GM18867 (cell line): ENCODE measurements at regions not wholly inside any gene's neighbourhood (a gene's known extent, or its start where the extent isn't known, plus 50 kb on each side); places are given as distances from the start of the nearest gene placed in this dataset.

Source experiments
- ATAC-seq: cut with Tn5 transposase; IDR thresholded peaks from one replicate; pipeline ENCODE4 v1.9.1; 2021; ENCODE audit warnings: mild to moderate bottlenecking, moderate library complexity; ENCODE audit not compliant: unreplicated experiment

GRCh38 chr17:73782641-73783381 lies 138.6 kb upstream of the SDK2 start:
- ATAC-seq: no peak

- no peak for ATAC-seq
Observed at GRCh38 chr17:73783382-73783766, 139.1 kb upstream of the SDK2 start.

DNA sequence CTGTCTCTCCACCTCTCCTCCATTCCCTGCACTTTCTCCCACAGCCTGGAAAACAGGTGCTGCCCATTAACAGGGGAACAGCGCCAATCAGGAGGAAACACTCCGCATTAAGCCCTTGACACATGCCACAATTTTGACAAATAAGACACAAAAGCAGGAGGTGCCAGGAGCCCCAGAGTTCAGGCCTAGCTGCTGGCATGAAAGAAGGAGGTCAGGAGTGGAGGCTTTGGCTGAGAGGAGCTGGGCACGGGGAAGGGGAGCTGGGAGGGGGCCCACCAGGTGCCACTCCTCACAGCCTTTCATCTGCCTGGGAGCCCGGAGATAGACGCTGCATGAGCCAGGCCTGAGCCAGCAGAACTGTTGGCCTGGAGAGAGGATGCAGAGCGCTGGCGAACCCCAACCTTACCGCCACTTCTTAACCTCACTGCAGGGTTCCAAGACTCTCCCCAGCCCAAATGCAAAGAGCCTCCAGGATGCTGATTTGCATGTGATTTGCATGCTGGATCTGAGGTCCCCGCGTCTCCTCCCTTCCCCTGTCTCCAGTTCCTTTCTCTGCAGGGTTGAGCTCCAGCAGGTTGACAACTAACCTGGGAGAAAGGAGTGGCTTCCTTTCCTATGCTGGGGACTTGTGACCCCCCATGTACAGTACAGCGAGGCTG lies 139.8 kb upstream of the SDK2 start:
- ATAC-seq: no peak

DNA sequence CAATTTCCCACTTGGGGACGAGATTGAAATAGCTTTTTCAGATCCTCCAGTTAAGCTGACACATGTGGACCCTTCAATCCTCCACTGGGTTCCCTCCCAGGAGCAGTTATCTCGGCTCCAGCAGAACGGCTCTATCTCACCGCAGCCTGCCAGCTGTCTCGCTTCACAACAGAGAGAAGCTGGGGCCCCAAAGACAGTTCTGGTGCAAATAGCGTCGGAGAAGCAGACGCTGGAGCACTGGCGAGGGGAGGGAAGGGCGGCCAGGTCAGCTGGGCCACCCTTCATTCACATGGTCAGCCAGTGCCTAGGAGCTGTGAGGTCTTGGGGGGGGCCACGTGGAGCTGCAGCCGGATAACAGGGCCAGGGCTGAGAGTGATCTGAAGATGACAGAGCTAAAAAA lies 141.3 kb upstream of the SDK2 start:
- ATAC-seq: no peak

DNA sequence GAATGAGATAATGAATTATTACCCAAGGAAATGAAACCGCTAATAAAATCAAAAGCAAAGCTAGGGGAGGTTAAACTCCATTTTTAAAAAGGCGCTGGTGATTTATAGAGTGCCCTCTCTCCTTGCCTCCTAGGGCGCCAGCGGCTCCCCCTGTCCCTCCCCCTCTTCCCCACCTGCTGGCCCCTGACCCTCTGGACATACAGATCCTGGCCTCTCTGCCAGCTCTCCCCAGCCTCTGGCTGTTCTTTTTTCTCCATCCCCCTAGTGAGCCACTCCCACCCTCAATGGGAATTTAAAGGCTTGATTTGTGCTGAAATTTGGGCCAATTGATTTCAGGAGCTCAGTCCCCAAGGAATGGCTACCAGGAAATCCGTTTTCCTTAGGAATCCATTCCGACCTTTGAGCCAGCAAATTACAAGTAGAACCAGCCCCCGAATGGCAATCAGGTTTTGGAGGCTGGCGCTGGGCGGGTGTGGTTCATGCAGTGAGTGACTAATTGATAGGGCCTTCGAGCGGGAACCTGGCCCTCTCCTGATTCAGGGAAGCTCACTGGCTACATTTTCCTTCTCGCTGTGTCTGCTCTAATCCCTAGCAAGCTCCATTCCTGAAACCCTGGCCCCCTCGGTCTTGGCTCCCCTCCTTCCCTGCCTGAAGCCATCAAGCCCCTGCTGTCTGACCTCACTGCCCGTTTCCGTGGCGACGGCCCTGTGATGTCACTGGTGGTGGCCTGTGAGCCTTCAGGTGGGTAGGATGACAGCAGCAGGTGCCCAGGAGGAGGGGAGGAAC lies 141.9 kb upstream of the SDK2 start:
- no peak for ATAC-seq

DNA sequence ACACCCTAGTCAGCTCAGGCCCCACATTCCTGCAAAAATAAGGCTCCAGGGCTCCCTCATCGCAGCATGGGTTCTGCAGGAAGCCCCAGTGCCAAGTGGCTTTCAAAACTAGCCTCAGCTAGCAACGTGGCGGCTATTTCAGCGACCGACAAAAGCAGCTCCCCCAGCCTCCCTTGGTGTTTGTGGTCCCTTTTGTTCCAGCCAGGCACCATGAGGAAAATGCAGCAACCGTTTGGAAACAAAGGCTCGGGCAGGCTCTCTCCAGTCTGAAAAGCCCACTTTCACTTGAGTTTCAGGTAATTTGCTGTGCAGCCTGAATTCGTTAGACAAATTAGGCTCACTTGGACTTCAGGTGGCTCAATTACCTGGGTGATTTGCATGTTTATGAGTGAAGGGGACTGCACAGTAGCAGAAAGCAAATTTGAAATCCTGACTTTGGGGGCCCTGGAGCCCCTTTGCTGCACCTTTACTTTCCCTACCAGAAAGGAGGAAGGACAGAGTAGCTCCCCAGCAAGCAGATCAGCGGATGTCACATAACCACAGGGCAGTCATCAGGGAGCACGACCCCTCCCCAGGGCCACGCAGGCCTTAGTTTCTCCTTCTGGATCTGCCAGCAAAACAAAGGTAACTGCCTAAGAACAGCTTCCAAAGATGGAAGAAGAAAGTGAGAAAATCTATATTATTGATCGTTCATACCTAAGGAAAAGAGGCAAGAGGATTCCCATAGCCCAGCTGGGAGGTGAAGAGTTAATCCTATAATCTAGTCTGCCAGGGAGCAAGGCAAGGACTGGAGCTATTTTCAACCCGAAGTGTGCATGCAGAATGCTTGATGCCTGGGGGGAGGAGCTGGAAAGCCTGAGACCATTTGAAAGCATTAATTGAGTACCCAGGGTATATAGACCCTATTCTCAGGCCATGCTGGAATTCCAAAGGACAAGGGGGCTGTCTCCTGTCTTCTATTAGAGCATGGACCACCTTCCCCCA lies 143.1 kb upstream of the SDK2 start:
- no peak for ATAC-seq

- no peak for ATAC-seq
Observed at GRCh38 chr17:73788111-73788510, 143.9 kb upstream of the SDK2 start.

- ATAC-seq: no peak
Observed at GRCh38 chr17:73791121-73791520, 146.9 kb upstream of the SDK2 start.

DNA sequence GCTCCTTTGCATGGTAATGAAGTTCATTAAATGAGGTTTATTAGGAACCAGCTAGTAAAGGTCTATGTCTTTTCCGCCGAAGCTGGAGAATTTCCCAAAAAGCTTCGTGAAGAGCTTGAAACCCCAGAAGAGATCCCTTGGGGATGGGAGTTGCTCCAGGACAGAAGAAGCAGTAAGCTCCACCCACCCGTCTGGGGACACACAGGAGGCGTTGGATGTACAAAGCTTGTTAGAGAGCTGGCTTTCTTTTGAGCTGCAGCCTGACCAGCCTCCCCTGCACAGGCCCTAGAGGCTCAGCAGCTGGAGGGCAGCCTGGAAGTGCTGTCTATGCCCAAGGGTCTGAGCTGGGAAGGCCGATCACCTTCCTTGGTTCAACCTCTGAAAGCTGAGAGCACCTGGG lies 147.4 kb upstream of the SDK2 start:
- no peak for ATAC-seq

- ATAC-seq: no peak
Observed at GRCh38 chr17:73792994-73793393, 148.7 kb upstream of the SDK2 start.

- no peak for ATAC-seq
Observed at GRCh38 chr17:73794336-73794735, 150.1 kb upstream of the SDK2 start.

DNA sequence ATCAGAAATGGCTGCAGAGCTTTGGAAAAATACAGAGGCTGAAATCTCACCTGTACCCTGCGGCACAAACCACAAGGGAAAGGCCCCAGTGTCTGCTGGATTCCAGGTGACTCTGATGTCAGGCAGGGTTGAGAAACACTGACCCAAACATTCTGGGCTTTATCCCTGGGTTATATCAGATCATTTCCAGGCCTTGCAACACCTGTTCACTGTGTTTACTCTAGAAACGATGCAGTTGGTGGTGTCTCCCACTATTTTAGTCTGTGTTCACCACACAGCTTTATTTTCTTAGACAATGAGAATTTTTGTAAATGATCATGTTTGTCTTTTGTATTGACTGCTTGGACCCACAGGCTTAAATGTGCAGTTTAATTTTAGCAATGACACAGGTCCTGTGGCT lies 151.5 kb upstream of the SDK2 start:
- no peak for ATAC-seq

GRCh38 chr17:73797594-73798110 lies 153.4 kb upstream of the SDK2 start:
- ATAC-seq: no peak

- ATAC-seq: no peak
Observed at GRCh38 chr17:73798111-73798748, 154.0 kb upstream of the SDK2 start.

- no peak for ATAC-seq
Observed at GRCh38 chr17:73799096-73799495, 154.9 kb upstream of the SDK2 start.

- no peak for ATAC-seq
Observed at GRCh38 chr17:73799781-73800627, 155.8 kb upstream of the SDK2 start.

GRCh38 chr17:73800893-73801292 lies 156.6 kb upstream of the SDK2 start:
- ATAC-seq: no peak

- ATAC-seq: no peak
Observed at GRCh38 chr17:73801455-73802100, 157.3 kb upstream of the SDK2 start.

DNA sequence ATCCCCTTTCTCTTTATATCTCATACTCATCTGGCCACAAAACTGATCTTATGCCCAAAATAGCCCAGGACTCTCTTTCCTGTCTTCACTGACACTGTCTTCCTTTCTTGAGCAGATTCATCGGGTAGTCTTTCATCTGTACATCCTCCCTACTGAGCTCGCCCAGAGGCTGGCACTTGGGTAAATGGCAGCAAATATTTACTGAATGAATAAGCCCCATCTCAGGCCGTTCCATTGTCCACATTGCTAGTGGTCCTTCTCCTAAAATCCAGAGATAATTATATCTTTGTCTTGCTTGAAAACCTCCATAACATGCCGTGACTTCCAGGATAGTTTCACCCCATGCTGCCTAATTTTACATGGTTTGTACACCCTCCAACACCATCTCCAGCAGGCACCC lies 158.1 kb upstream of the SDK2 start:
- no peak for ATAC-seq
